Gastroesophageal sphincter (tissue), 3 donors: ENCODE measurements at regions not wholly inside any gene's neighbourhood (a gene's known extent, or its start where the extent isn't known, plus 50 kb on each side); places are given as distances from the start of the nearest gene placed in this dataset.

Source experiments
- CTCF ChIP-seq, 4 experiments: fragments of 200-600 bp in 2 of 4; fragments of 450-650 bp in 2 of 4; sonication (generic) in 1 of 4; IDR thresholded peaks; one replicate each; pipeline ENCODE4 v1.5.1; 2017 to 2019; ENCODE audit warnings: antibody characterized with exemption in 4 of 4, mild to moderate bottlenecking in 2 of 4, moderate library complexity in 2 of 4
- EP300 ChIP-seq: sonication (generic); formaldehyde crosslinking; IDR thresholded peaks from one replicate; pipeline ENCODE4 v1.6.1; 2017; ENCODE audit warnings: antibody characterized with exemption, mild to moderate bottlenecking
- POLR2A ChIP-seq, 2 donors: fragments of 450-650 bp; IDR thresholded peaks; one replicate each; pipeline ENCODE4 v1.6.1; 2017; ENCODE audit warnings: antibody characterized with exemption in 2 of 2, mild to moderate bottlenecking in 2 of 2, moderate library complexity in 1 of 2

- TF ChIP-seq CTCF (IDR thresholded peaks at IDR 0.05) (no peak), POLR2A (IDR thresholded peaks at IDR 0.05) (no peak), EP300 (no peak)
Measured at GRCh38 chr13:70502944-70503343, 394.7 kb upstream of the KLHL1 start.
